HepG2 (cell line): ENCODE measurements at regions not wholly inside any gene's neighbourhood (a gene's known extent, or its start where the extent isn't known, plus 50 kb on each side); places are given as distances from the start of the nearest gene placed in this dataset.

Source experiments
- CTCF ChIP-seq: sonication (generic); formaldehyde crosslinking; IDR thresholded peaks from 2 replicates; pipeline ENCODE4 v1.5.0; 2020; ENCODE audit warnings: mild to moderate bottlenecking, missing genetic modification reagents, moderate library complexity
- FLYWCH1 ChIP-seq: sonication (generic); formaldehyde crosslinking; IDR thresholded peaks from 2 replicates; pipeline ENCODE4 v1.8.1; 2023; ENCODE audit warnings: mild to moderate bottlenecking, missing genetic modification reagents
- MXD4 ChIP-seq: IDR thresholded peaks from 2 replicates; pipeline ENCODE4 v1.6.1; 2016; ENCODE audit warnings: mild to moderate bottlenecking, missing biosample characterization, missing genetic modification reagents
- TAF1 ChIP-seq: sonication (generic); formaldehyde crosslinking; IDR thresholded peaks from 2 replicates; pipeline ENCODE4 v1.4.0; 2020; ENCODE audit warnings: missing genetic modification reagents
- ZNF557 ChIP-seq: sonication (generic); formaldehyde crosslinking; IDR thresholded peaks from 2 replicates; pipeline ENCODE4 v1.4.0; 2020; ENCODE audit warnings: missing genetic modification reagents
- TF ChIP-seq, protein P1 (sequence below): sonication (generic); formaldehyde crosslinking; IDR thresholded peaks from 2 replicates; pipeline ENCODE4 v1.4.0; 2020; ENCODE audit warnings: mild to moderate bottlenecking, missing genetic modification reagents

DNA sequence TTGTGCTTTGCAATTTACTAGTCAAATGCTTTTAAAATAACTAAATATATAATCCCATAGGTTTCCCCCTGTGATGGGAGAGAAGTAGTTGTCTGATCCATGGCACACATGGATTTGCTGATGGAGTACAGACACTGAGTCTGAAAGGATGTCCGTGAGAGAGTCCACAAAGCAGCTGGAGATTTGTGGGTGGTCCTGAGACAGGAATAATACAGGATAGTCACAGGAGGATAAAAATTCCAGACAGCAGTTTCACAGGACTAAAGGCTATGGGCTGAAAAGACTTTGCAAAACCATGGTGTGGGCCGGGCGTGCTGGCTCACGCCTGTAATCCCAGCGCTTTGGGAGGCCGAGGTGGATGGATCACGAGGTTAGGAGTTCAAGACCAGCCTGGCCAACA is 58.7 kb upstream of the ZFR start:
- TF ChIP-seq ZNF557 (no peak), MXD4 (no peak), FLYWCH1 (CRISPR knock-in tag) (no peak), CTCF (no peak), TAF1 (CRISPR knock-in tag) (no peak)
- TF ChIP-seq, protein P1, sequence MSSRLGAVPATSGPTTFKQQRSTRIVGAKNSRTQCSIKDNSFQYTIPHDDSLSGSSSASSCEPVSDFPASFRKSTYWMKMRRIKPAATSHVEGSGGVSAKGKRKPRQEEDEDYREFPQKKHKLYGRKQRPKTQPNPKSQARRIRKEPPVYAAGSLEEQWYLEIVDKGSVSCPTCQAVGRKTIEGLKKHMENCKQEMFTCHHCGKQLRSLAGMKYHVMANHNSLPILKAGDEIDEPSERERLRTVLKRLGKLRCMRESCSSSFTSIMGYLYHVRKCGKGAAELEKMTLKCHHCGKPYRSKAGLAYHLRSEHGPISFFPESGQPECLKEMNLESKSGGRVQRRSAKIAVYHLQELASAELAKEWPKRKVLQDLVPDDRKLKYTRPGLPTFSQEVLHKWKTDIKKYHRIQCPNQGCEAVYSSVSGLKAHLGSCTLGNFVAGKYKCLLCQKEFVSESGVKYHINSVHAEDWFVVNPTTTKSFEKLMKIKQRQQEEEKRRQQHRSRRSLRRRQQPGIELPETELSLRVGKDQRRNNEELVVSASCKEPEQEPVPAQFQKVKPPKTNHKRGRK (CRISPR knock-in tag) = no peak
